ENCODE measurements at regions not wholly inside any gene's neighbourhood (a gene's known extent, or its start where the extent isn't known, plus 50 kb on each side); places are given as distances from the start of the nearest gene placed in this dataset.

- Histone ChIP-seq H3K9ac (ENCODE audit: low read depth in 2 of 2, low read length in 2 of 2) (no peak overlapping the region), H3K9me3 (no peaks in the 10 kb centered on the region), H3K4me3 (no peak overlapping the region), H3K4me1 (no peaks in the 10 kb centered on the region), H3K27ac (no peak overlapping the region), H3K27me3 (no peaks in the 10 kb centered on the region), H3K36me3 (no peaks in the 10 kb centered on the region)
- intact Hi-C loops (cut with DNase I), result no loop called here
- TF ChIP-seq, protein P1, sequence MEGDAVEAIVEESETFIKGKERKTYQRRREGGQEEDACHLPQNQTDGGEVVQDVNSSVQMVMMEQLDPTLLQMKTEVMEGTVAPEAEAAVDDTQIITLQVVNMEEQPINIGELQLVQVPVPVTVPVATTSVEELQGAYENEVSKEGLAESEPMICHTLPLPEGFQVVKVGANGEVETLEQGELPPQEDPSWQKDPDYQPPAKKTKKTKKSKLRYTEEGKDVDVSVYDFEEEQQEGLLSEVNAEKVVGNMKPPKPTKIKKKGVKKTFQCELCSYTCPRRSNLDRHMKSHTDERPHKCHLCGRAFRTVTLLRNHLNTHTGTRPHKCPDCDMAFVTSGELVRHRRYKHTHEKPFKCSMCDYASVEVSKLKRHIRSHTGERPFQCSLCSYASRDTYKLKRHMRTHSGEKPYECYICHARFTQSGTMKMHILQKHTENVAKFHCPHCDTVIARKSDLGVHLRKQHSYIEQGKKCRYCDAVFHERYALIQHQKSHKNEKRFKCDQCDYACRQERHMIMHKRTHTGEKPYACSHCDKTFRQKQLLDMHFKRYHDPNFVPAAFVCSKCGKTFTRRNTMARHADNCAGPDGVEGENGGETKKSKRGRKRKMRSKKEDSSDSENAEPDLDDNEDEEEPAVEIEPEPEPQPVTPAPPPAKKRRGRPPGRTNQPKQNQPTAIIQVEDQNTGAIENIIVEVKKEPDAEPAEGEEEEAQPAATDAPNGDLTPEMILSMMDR (IDR thresholded peaks at IDR 0.05), result no peak
- no peak for DNase-seq
Measured at GRCh38 chr21:15422783-15423182, 307.0 kb upstream of the USP25 start.

- intact Hi-C loops (cut with DNase I), result no loop called here
- H3K27ac ChIP-seq, result no peak overlapping the region
- no peak overlapping the region for H3K9ac ChIP-seq (ENCODE audit: low read depth in 2 of 2, low read length in 2 of 2)
- no peak overlapping the region for H3K4me3 ChIP-seq
- TF ChIP-seq, protein P1 (IDR thresholded peaks at IDR 0.05), result no peak
- no peaks in the 10 kb centered on the region for H3K36me3 ChIP-seq
- no peak for DNase-seq
- no peaks in the 10 kb centered on the region for H3K9me3 ChIP-seq
- no peaks in the 10 kb centered on the region for H3K27me3 ChIP-seq
- H3K4me1 ChIP-seq, result no peaks in the 10 kb centered on the region
Measured at GRCh38 chr21:15423676-15424445, 305.9 kb upstream of the USP25 start.

- no peaks in the 10 kb centered on the region for H3K4me1 ChIP-seq
- H3K9ac ChIP-seq (ENCODE audit: low read depth in 2 of 2, low read length in 2 of 2), result no peak overlapping the region
- no peak overlapping the region for H3K27ac ChIP-seq
- no peak overlapping the region for H3K4me3 ChIP-seq
- H3K27me3 ChIP-seq, result no peaks in the 10 kb centered on the region
- H3K9me3 ChIP-seq, result no peaks in the 10 kb centered on the region
- intact Hi-C loops (cut with DNase I), result no loop called here
- TF ChIP-seq, protein P1 (IDR thresholded peaks at IDR 0.05), result no peak
- no peak for DNase-seq
- H3K36me3 ChIP-seq, result no peaks in the 10 kb centered on the region
Measured at GRCh38 chr21:15425049-15425448, 304.7 kb upstream of the USP25 start.

DNA sequence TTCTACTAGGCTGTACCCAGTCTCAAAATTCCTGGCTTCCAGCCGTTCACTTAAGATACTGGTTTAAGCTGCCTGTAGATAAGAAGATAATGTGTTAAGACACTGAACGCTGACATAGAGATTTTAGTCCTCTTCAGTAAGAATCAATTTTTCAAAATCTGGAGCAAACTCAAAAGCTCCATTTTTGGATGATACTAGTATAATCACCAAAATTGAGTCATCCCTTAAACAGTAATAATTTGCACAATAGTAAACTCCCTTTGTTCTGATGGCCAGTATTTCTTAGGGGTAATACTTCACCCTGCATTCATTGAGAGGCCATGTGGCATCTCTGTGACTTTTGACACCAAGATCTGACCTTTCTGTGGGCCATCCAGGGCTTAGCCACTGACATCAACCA lies 299.8 kb upstream of the USP25 start:
- Histone ChIP-seq H3K27ac (no peak overlapping the region), H3K9ac (ENCODE audit: low read depth in 2 of 2, low read length in 2 of 2) (no peak overlapping the region), H3K36me3 (no peaks in the 10 kb centered on the region), H3K27me3 (no peaks in the 10 kb centered on the region), H3K4me3 (no peak overlapping the region), H3K9me3 (no peaks in the 10 kb centered on the region), H3K4me1 (no peaks in the 10 kb centered on the region)
- TF ChIP-seq, protein P1 (IDR thresholded peaks at IDR 0.05), result no peak
- DNase-seq, result no peak
- intact Hi-C loops (cut with DNase I), result no loop called here

DNA sequence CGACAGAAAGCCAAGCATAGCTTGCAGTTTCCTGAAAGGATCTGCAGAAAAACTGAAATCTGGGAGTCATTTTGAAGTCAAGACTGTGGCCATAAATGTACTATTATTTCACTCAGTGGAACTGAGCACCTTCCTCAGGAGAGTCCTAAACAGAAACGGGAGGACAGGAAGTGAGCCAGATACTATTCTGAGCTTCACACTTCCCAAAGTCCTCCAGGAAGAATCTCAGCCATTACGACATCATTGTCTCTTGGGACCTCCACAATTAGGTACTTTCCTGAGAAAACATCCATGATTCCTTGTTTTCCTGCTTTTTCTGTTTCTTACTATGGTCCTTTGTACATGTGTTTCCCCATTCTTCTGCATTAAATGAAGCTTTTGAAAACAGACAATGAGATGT lies 299.2 kb upstream of the USP25 start:
- TF ChIP-seq, protein P1 (IDR thresholded peaks at IDR 0.05), result no peak
- H3K27ac ChIP-seq, result no peak overlapping the region
- no peaks in the 10 kb centered on the region for H3K27me3 ChIP-seq
- no peaks in the 10 kb centered on the region for H3K9me3 ChIP-seq
- H3K36me3 ChIP-seq, result no peaks in the 10 kb centered on the region
- no peak overlapping the region for H3K9ac ChIP-seq (ENCODE audit: low read depth in 2 of 2, low read length in 2 of 2)
- H3K4me3 ChIP-seq, result no peak overlapping the region
- no peak for DNase-seq
- intact Hi-C loops (cut with DNase I), result no loop called here
- no peaks in the 10 kb centered on the region for H3K4me1 ChIP-seq

Data from colonic mucosa (tissue), 4 donors.